WTC11 (cell line): ENCODE measurements at regions not wholly inside any gene's neighbourhood (a gene's known extent, or its start where the extent isn't known, plus 50 kb on each side); places are given as distances from the start of the nearest gene placed in this dataset.

Experiments
- ATAC-seq: fragments of 200-7000 bp; cut with Tn5 transposase; 2 replicates; pipeline ENCODE4 v1.10.0; 2021; ENCODE audit warnings: mild to moderate bottlenecking, moderate library complexity
- CTCF ChIA-PET: fragments of 300-600 bp; sonication (Branson Sonifier 250); formaldehyde crosslinking; loops from one replicate; lab custom pipeline; 2021; ENCODE audit warnings: antibody characterized with exemption; lab: Charles Lee
- POLR2A ChIA-PET: fragments of 350-600 bp; sonication (Branson Sonifier 250); formaldehyde crosslinking; loops from one replicate; lab custom pipeline; 2021; ENCODE audit warnings: antibody characterized with exemption; lab: Charles Lee
- DNase-seq: peaks from one replicate; pipeline ENCODE4 v3.0.0; 2021; ENCODE audit warnings: low spot score
- H3K27ac Mint-ChIP-seq: 2 replicates; pipeline ENCODE4 v1.8.0; 2021; ENCODE audit warnings: mixed read lengths
- H3K27me3 Mint-ChIP-seq: 2 replicates; pipeline ENCODE4 v1.8.0; 2021; ENCODE audit warnings: low read depth, mild to moderate bottlenecking, moderate library complexity, mixed read lengths
- H3K36me3 Mint-ChIP-seq: 2 replicates; pipeline ENCODE4 v1.8.0; 2021; ENCODE audit warnings: mixed read lengths
- H3K4me1 Mint-ChIP-seq: 2 replicates; pipeline ENCODE4 v1.8.0; 2022; ENCODE audit warnings: mixed read lengths
- H3K4me3 Mint-ChIP-seq: 2 replicates; pipeline ENCODE4 v1.8.0; 2021; ENCODE audit warnings: mild to moderate bottlenecking, moderate library complexity, mixed read lengths
- H3K9me3 Mint-ChIP-seq: 2 replicates; pipeline ENCODE4 v1.8.0; 2021; ENCODE audit warnings: mixed read lengths
- CBFB ChIP-seq: sonication (generic); formaldehyde crosslinking; IDR thresholded peaks from 2 replicates; pipeline ENCODE4 v1.8.1; 2022; ENCODE audit warnings: mild to moderate bottlenecking, low read depth, missing genetic modification reagents
- E2F1 ChIP-seq: sonication (generic); formaldehyde crosslinking; IDR thresholded peaks from 2 replicates; pipeline ENCODE4 v1.8.0; 2022; ENCODE audit warnings: mild to moderate bottlenecking, missing genetic modification reagents
- IRF2 ChIP-seq: sonication (generic); formaldehyde crosslinking; IDR thresholded peaks from 2 replicates; pipeline ENCODE4 v1.8.0; 2022; ENCODE audit warnings: low read depth, missing genetic modification reagents, borderline replicate concordance
- OVOL2 ChIP-seq: fragments of 250-450 bp; sonication (Bioruptor Pico); IDR thresholded peaks from 2 replicates; pipeline ENCODE4 v1.9.0; 2021; ENCODE audit warnings: mild to moderate bottlenecking, borderline replicate concordance
- RELA ChIP-seq: sonication (generic); formaldehyde crosslinking; IDR thresholded peaks from 2 replicates; pipeline ENCODE4 v1.8.1; 2022; ENCODE audit warnings: missing genetic modification reagents, mild to moderate bottlenecking, borderline replicate concordance
- SP1 ChIP-seq: sonication (generic); formaldehyde crosslinking; conservative IDR thresholded peaks from 2 replicates; pipeline ENCODE4 v1.8.1; 2022; ENCODE audit warnings: missing genetic modification reagents
- TCF7 ChIP-seq: sonication (generic); formaldehyde crosslinking; IDR thresholded peaks from 2 replicates; pipeline ENCODE4 v1.8.0; 2022; ENCODE audit warnings: mild to moderate bottlenecking, low read depth, missing genetic modification reagents, moderate library complexity
- ZNF263 ChIP-seq: sonication (generic); formaldehyde crosslinking; IDR thresholded peaks from 2 replicates; pipeline ENCODE4 v1.8.1; 2022; ENCODE audit warnings: low read depth, mild to moderate bottlenecking, moderate library complexity, missing genetic modification reagents
- ZNF396 ChIP-seq: fragments of 250-450 bp; sonication (Bioruptor Pico); IDR thresholded peaks from 2 replicates; pipeline ENCODE4 v1.8.0; 2021; ENCODE audit warnings: mild to moderate bottlenecking, moderate library complexity, borderline replicate concordance
- ZNF512 ChIP-seq: sonication (generic); formaldehyde crosslinking; IDR thresholded peaks from 2 replicates; pipeline ENCODE4 v1.8.1; 2022; ENCODE audit warnings: missing genetic modification reagents, borderline replicate concordance
- ZNF671 ChIP-seq: fragments of 250-450 bp; sonication (Bioruptor Pico); IDR thresholded peaks from 2 replicates; pipeline ENCODE4 v1.8.0; 2021; ENCODE audit warnings: mild to moderate bottlenecking
- TF ChIP-seq, protein P1 (sequence below): sonication (generic); formaldehyde crosslinking; IDR thresholded peaks from 2 replicates; pipeline ENCODE4 v1.8.0; 2022; ENCODE audit warnings: mild to moderate bottlenecking, missing genetic modification reagents
- TF ChIP-seq, protein P2 (sequence below): sonication (generic); formaldehyde crosslinking; IDR thresholded peaks from 2 replicates; pipeline ENCODE4 v1.8.1; 2022; ENCODE audit warnings: low read depth, missing genetic modification reagents, borderline replicate concordance
- TF ChIP-seq, protein P3 (sequence below): sonication (generic); formaldehyde crosslinking; IDR thresholded peaks from 2 replicates; pipeline ENCODE4 v1.8.0; 2023; ENCODE audit warnings: missing genetic modification reagents, mild to moderate bottlenecking, borderline replicate concordance
- TF ChIP-seq, protein P4 (sequence below): sonication (generic); formaldehyde crosslinking; IDR thresholded peaks from 2 replicates; pipeline ENCODE4 v1.8.1; 2022; ENCODE audit warnings: mild to moderate bottlenecking, moderate library complexity, missing genetic modification reagents

- Mint-ChIP-seq H3K9me3 (peaks cover 16% of the 10 kb centered on the region), H3K4me3 (no peak overlapping the region)
- POLR2A ChIA-PET = no interaction called here
- ATAC-seq (no peak), DNase-seq (no peak)
- TF ChIP-seq TCF7 (CRISPR knock-in tag) (no peak), IRF2 (CRISPR knock-in tag) (no peak), ZNF263 (CRISPR knock-in tag) (no peak), ZNF512 (CRISPR knock-in tag) (no peak), ZNF671 (CRISPR knock-in tag) (no peak), E2F1 (no peak), RELA (no peak)
- TF ChIP-seq, protein P1, sequence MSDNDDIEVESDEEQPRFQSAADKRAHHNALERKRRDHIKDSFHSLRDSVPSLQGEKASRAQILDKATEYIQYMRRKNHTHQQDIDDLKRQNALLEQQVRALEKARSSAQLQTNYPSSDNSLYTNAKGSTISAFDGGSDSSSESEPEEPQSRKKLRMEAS (CRISPR knock-in tag) = no peak
- TF ChIP-seq, protein P2, sequence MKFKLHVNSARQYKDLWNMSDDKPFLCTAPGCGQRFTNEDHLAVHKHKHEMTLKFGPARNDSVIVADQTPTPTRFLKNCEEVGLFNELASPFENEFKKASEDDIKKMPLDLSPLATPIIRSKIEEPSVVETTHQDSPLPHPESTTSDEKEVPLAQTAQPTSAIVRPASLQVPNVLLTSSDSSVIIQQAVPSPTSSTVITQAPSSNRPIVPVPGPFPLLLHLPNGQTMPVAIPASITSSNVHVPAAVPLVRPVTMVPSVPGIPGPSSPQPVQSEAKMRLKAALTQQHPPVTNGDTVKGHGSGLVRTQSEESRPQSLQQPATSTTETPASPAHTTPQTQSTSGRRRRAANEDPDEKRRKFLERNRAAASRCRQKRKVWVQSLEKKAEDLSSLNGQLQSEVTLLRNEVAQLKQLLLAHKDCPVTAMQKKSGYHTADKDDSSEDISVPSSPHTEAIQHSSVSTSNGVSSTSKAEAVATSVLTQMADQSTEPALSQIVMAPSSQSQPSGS = no peak
- TF ChIP-seq, all 79 proteins: peak for 0
- Mint-ChIP-seq H3K27ac (no peak overlapping the region), H3K27me3 (no peaks in the 10 kb centered on the region), H3K36me3 (no peaks in the 10 kb centered on the region), H3K4me1 (peaks cover 8% of the 10 kb centered on the region)
- CTCF ChIA-PET = no interaction called here
Measured at GRCh38 chr4:119832776-119833175, 204.2 kb upstream of the PDE5A start.

- TF ChIP-seq RELA (no peak), ZNF396 (no peak), CBFB (CRISPR knock-in tag) (no peak)
- TF ChIP-seq, protein P3, sequence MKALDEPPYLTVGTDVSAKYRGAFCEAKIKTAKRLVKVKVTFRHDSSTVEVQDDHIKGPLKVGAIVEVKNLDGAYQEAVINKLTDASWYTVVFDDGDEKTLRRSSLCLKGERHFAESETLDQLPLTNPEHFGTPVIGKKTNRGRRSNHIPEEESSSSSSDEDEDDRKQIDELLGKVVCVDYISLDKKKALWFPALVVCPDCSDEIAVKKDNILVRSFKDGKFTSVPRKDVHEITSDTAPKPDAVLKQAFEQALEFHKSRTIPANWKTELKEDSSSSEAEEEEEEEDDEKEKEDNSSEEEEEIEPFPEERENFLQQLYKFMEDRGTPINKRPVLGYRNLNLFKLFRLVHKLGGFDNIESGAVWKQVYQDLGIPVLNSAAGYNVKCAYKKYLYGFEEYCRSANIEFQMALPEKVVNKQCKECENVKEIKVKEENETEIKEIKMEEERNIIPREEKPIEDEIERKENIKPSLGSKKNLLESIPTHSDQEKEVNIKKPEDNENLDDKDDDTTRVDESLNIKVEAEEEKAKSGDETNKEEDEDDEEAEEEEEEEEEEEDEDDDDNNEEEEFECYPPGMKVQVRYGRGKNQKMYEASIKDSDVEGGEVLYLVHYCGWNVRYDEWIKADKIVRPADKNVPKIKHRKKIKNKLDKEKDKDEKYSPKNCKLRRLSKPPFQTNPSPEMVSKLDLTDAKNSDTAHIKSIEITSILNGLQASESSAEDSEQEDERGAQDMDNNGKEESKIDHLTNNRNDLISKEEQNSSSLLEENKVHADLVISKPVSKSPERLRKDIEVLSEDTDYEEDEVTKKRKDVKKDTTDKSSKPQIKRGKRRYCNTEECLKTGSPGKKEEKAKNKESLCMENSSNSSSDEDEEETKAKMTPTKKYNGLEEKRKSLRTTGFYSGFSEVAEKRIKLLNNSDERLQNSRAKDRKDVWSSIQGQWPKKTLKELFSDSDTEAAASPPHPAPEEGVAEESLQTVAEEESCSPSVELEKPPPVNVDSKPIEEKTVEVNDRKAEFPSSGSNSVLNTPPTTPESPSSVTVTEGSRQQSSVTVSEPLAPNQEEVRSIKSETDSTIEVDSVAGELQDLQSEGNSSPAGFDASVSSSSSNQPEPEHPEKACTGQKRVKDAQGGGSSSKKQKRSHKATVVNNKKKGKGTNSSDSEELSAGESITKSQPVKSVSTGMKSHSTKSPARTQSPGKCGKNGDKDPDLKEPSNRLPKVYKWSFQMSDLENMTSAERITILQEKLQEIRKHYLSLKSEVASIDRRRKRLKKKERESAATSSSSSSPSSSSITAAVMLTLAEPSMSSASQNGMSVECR (CRISPR knock-in tag) = no peak
- ChIA-PET POLR2A (no interaction called here), CTCF (no interaction called here)
- no peaks in the 10 kb centered on the region; the same call in 1 of the 2 replicates for H3K27me3 Mint-ChIP-seq
- peaks cover 21% of the 10 kb centered on the region for H3K9me3 Mint-ChIP-seq
- H3K4me1 Mint-ChIP-seq = peaks cover 8% of the 10 kb centered on the region
- no peaks in the 10 kb centered on the region for H3K36me3 Mint-ChIP-seq
- no peak for DNase-seq
- no peak overlapping the region for H3K27ac Mint-ChIP-seq
- ATAC-seq = no peak
- no peak overlapping the region for H3K4me3 Mint-ChIP-seq
Measured at GRCh38 chr4:119829326-119829725, 200.7 kb upstream of the PDE5A start.

DNA sequence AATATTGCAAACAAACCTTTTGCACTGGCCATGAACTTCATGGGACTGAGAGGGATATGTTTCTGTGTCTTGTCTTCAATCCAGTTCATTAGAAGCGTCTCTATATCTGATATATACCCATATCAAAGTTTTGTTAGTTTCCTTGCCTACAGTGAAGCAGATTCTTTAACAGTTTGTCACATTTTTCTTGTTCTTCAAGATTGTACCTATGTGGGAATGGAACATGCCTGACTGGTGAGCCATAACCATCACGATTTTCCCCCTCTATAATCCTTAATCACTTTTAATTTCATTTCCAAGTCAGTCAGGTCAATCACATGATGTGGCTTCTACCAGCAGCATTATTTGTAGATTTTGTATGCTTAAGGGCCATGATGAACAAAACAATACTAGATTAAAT, 197.1 kb upstream of the PDE5A start:
- no peaks in the 10 kb centered on the region for H3K36me3 Mint-ChIP-seq
- no peak overlapping the region for H3K4me3 Mint-ChIP-seq
- H3K27ac Mint-ChIP-seq = no peak overlapping the region
- ATAC-seq (no peak), DNase-seq (no peak)
- ChIA-PET POLR2A (no interaction called here), CTCF (no interaction called here)
- H3K4me1 Mint-ChIP-seq = no peaks in the 10 kb centered on the region
- H3K9me3 Mint-ChIP-seq = peaks cover 13% of the 10 kb centered on the region; the same call in 1 of the 2 replicates
- H3K27me3 Mint-ChIP-seq = no peaks in the 10 kb centered on the region; the same call in 1 of the 2 replicates
- TF ChIP-seq, protein P3 (CRISPR knock-in tag) = no peak
- TF ChIP-seq, protein P4, sequence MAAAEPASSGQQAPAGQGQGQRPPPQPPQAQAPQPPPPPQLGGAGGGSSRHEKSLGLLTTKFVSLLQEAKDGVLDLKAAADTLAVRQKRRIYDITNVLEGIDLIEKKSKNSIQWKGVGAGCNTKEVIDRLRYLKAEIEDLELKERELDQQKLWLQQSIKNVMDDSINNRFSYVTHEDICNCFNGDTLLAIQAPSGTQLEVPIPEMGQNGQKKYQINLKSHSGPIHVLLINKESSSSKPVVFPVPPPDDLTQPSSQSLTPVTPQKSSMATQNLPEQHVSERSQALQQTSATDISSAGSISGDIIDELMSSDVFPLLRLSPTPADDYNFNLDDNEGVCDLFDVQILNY (CRISPR knock-in tag) = no peak
- TF ChIP-seq, protein P2 = no peak
- no peak for TF ChIP-seq TCF7 (CRISPR knock-in tag)
- TF ChIP-seq SP1 (CRISPR knock-in tag) = no peak
- no peak for TF ChIP-seq OVOL2 (CRISPR knock-in tag)
